ENCODE measurements at regions not wholly inside any gene's neighbourhood (a gene's known extent, or its start where the extent isn't known, plus 50 kb on each side); places are given as distances from the start of the nearest gene placed in this dataset.

- CTCF ChIA-PET: no interaction called here
- TF ChIP-seq CTCF (IDR thresholded peaks at IDR 0.05; ENCODE audit: low read depth, low read length): no peak
- DNase-seq (ENCODE audit: low read depth, low spot score): no peak
- Histone ChIP-seq H3K9me3 (ENCODE audit: control insufficient read depth, insufficient read depth, low read length) (peaks cover 3% of the 10 kb centered on the region; the same call in 1 of the 2 replicates), H3K27me3 (ENCODE audit: control insufficient read depth, insufficient read depth, low read length) (no peaks in the 10 kb centered on the region), H3K4me3 (ENCODE audit: low read depth, low read length) (no peak overlapping the region), H3K27ac (ENCODE audit: low read depth, low read length) (no peak overlapping the region)
- POLR2A ChIA-PET: no interaction called here
Observed at GRCh38 chr13:99027661-99028425, 50.0 kb upstream of the DOCK9 start.

GRCh38 chr13:99028890-99029289 is 51.0 kb upstream of the DOCK9 start:
- Histone ChIP-seq H3K4me3 (ENCODE audit: low read depth, low read length) (no peak overlapping the region), H3K27ac (ENCODE audit: low read depth, low read length) (no peak overlapping the region), H3K9me3 (ENCODE audit: control insufficient read depth, insufficient read depth, low read length) (peaks cover 3% of the 10 kb centered on the region; the same call in 1 of the 2 replicates), H3K27me3 (ENCODE audit: control insufficient read depth, insufficient read depth, low read length) (no peaks in the 10 kb centered on the region)
- no peak for TF ChIP-seq CTCF (IDR thresholded peaks at IDR 0.05; ENCODE audit: low read depth, low read length)
- ChIA-PET POLR2A (no interaction called here), CTCF (no interaction called here)
- DNase-seq (ENCODE audit: low read depth, low spot score): no peak

- ChIA-PET CTCF (no interaction called here), POLR2A (no interaction called here)
- Histone ChIP-seq H3K9me3 (ENCODE audit: control insufficient read depth, insufficient read depth, low read length) (peaks cover 3% of the 10 kb centered on the region; the same call in 1 of the 2 replicates), H3K27ac (ENCODE audit: low read depth, low read length) (no peak overlapping the region), H3K4me3 (ENCODE audit: low read depth, low read length) (no peak overlapping the region), H3K27me3 (ENCODE audit: control insufficient read depth, insufficient read depth, low read length) (no peaks in the 10 kb centered on the region)
- DNase-seq (ENCODE audit: low read depth, low spot score): no peak
- no peak for TF ChIP-seq CTCF (IDR thresholded peaks at IDR 0.05; ENCODE audit: low read depth, low read length)
Observed at GRCh38 chr13:99029576-99029975, 51.7 kb upstream of the DOCK9 start.

GRCh38 chr13:99030326-99030725 is 52.5 kb upstream of the DOCK9 start:
- Histone ChIP-seq H3K27ac (ENCODE audit: low read depth, low read length) (no peak overlapping the region), H3K27me3 (ENCODE audit: control insufficient read depth, insufficient read depth, low read length) (no peaks in the 10 kb centered on the region), H3K4me3 (ENCODE audit: low read depth, low read length) (no peak overlapping the region), H3K9me3 (ENCODE audit: control insufficient read depth, insufficient read depth, low read length) (peaks cover 3% of the 10 kb centered on the region; the same call in 1 of the 2 replicates)
- ChIA-PET CTCF (no interaction called here), POLR2A (no interaction called here)
- no peak for DNase-seq (ENCODE audit: low read depth, low spot score)
- no peak for TF ChIP-seq CTCF (IDR thresholded peaks at IDR 0.05; ENCODE audit: low read depth, low read length)

GRCh38 chr13:99031832-99032231 is 54.0 kb upstream of the DOCK9 start:
- ChIA-PET CTCF (interaction anchor here (1.3 kb wide), 1 partner anchor 192 kb away, joined by 8 read pairs; no protein-coding TSS in a partner anchor), POLR2A (no interaction called here)
- no peak for DNase-seq (ENCODE audit: low read depth, low spot score)
- Histone ChIP-seq H3K27me3 (ENCODE audit: control insufficient read depth, insufficient read depth, low read length) (no peaks in the 10 kb centered on the region), H3K27ac (ENCODE audit: low read depth, low read length) (no peak overlapping the region), H3K9me3 (ENCODE audit: control insufficient read depth, insufficient read depth, low read length) (peaks cover 3% of the 10 kb centered on the region; the same call in 1 of the 2 replicates), H3K4me3 (ENCODE audit: low read depth, low read length) (no peak overlapping the region)
- no peak for TF ChIP-seq CTCF (IDR thresholded peaks at IDR 0.05; ENCODE audit: low read depth, low read length)

Measured in AG04450 (cell line).